BE2C (cell line): ENCODE measurements at regions not wholly inside any gene's neighbourhood (a gene's known extent, or its start where the extent isn't known, plus 50 kb on each side); places are given as distances from the start of the nearest gene placed in this dataset.

Experiments used
- DNase-seq: peaks from one replicate; pipeline ENCODE4 v3.0.0-alpha.2; 2020
- H3K27me3 ChIP-seq: fragments of 250-450 bp; sonication (Bioruptor Pico); 2 replicates; pipeline ENCODE4 v1.5.1; 2020; ENCODE audit warnings: mild to moderate bottlenecking
- H3K36me3 ChIP-seq: fragments of 250-450 bp; sonication (Bioruptor Pico); 2 replicates; pipeline ENCODE4 v1.5.1; 2020; ENCODE audit warnings: mild to moderate bottlenecking
- H3K4me1 ChIP-seq: fragments of 250-450 bp; sonication (Bioruptor Pico); 2 replicates; pipeline ENCODE4 v1.5.1; 2020
- H3K4me3 ChIP-seq: 2 replicates; pipeline ENCODE4 v1.5.1; 2011; ENCODE audit warnings: low read depth, low read length
- H3K9me3 ChIP-seq: fragments of 250-450 bp; sonication (Bioruptor Pico); 2 replicates; pipeline ENCODE4 v1.5.1; 2020
- TF ChIP-seq, protein P1 (sequence below): IDR thresholded peaks from 2 replicates; pipeline ENCODE4 v1.5.1; 2012; ENCODE audit warnings: mild to moderate bottlenecking, low read depth, low read length

DNA sequence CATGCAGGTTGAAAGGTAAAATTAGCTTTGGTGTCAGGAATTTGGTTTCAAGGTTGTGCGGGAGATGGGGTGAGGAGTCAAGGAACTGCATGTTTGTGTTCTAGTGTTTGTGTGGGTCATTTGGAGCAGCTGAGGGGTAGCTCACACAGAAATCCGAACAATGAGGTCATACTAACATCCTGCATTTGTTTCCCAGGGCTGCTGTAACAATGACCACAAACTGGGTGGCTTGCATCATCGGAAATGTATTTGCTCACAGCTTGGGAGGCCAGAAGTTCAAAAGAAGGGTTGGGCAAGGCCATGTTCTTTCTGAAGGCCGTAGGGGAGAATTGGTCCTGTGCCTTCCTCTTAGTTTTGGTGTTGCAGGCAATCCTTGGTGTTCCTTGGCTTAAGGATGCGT, 287.4 kb downstream of the HAPSTR1 start:
- H3K4me3 ChIP-seq, result no peak overlapping the region
- H3K36me3 ChIP-seq, result no peaks in the 10 kb centered on the region
- no peak for DNase-seq
- TF ChIP-seq, protein P1, sequence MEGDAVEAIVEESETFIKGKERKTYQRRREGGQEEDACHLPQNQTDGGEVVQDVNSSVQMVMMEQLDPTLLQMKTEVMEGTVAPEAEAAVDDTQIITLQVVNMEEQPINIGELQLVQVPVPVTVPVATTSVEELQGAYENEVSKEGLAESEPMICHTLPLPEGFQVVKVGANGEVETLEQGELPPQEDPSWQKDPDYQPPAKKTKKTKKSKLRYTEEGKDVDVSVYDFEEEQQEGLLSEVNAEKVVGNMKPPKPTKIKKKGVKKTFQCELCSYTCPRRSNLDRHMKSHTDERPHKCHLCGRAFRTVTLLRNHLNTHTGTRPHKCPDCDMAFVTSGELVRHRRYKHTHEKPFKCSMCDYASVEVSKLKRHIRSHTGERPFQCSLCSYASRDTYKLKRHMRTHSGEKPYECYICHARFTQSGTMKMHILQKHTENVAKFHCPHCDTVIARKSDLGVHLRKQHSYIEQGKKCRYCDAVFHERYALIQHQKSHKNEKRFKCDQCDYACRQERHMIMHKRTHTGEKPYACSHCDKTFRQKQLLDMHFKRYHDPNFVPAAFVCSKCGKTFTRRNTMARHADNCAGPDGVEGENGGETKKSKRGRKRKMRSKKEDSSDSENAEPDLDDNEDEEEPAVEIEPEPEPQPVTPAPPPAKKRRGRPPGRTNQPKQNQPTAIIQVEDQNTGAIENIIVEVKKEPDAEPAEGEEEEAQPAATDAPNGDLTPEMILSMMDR, result no peak
- no peaks in the 10 kb centered on the region for H3K4me1 ChIP-seq
- no peaks in the 10 kb centered on the region for H3K9me3 ChIP-seq
- H3K27me3 ChIP-seq, result no peaks in the 10 kb centered on the region

DNA sequence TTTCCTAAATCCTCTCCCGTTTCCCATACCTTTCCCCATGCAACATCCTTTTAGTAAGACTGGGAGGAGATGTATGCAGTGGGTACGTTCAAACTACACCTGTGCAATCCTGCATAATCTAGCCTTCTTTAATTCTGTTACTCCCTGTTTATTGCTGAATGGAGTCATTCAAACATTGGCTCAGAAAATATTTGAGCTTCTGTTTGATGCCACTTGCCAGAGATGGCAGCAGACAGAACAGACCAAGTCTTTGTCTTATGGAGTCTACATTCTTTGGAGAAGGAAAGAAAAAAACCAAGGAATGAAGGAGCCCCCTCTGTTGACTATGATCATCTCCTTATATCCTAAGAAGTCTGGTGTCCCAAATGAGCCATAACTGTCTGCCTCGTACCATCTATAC, 288.8 kb downstream of the HAPSTR1 start:
- H3K4me3 ChIP-seq, result no peak overlapping the region
- H3K36me3 ChIP-seq, result no peaks in the 10 kb centered on the region
- no peaks in the 10 kb centered on the region for H3K27me3 ChIP-seq
- H3K4me1 ChIP-seq, result no peaks in the 10 kb centered on the region
- no peak for DNase-seq
- no peaks in the 10 kb centered on the region for H3K9me3 ChIP-seq
- TF ChIP-seq, protein P1, result no peak

DNA sequence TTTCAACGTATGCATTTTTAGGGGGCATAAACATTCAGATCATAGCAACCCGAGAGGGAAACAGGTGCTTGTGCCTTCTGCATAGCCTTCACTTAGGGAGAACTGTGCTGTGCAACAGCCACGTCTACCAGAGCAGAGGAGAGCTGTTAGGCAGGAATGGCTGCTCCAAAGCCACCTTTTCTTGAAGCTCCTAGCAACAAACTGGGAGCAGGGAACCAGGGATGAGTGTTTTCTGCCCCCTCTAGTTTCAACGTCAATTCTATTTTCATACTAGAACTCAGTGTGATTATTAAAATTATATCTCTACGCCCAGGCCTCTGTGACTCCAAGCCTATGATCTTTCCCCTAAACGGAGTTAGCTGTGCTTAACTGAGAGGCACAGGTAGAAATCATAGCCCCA, 290.0 kb downstream of the HAPSTR1 start:
- TF ChIP-seq, protein P1, result no peak
- no peaks in the 10 kb centered on the region for H3K4me1 ChIP-seq
- no peaks in the 10 kb centered on the region for H3K36me3 ChIP-seq
- H3K9me3 ChIP-seq, result no peaks in the 10 kb centered on the region
- no peaks in the 10 kb centered on the region for H3K27me3 ChIP-seq
- H3K4me3 ChIP-seq, result no peak overlapping the region
- DNase-seq, result no peak

- TF ChIP-seq, protein P1, result no peak
- H3K4me1 ChIP-seq, result no peaks in the 10 kb centered on the region
- no peaks in the 10 kb centered on the region for H3K9me3 ChIP-seq
- H3K4me3 ChIP-seq, result no peak overlapping the region
- DNase-seq, result no peak
- no peaks in the 10 kb centered on the region for H3K27me3 ChIP-seq
- no peaks in the 10 kb centered on the region for H3K36me3 ChIP-seq
These were observed 290.5 kb downstream of the HAPSTR1 start for GRCh38 chr16:9381905-9382304.

GRCh38 chr16:9383281-9383680, 291.8 kb downstream of the HAPSTR1 start:
- Histone ChIP-seq H3K4me1 (no peaks in the 10 kb centered on the region), H3K27me3 (no peaks in the 10 kb centered on the region), H3K36me3 (no peaks in the 10 kb centered on the region), H3K9me3 (no peaks in the 10 kb centered on the region), H3K4me3 (no peak overlapping the region)
- TF ChIP-seq, protein P1, result no peak
- DNase-seq, result no peak

- Histone ChIP-seq H3K4me3 (no peak overlapping the region), H3K36me3 (no peaks in the 10 kb centered on the region), H3K9me3 (no peaks in the 10 kb centered on the region), H3K27me3 (no peaks in the 10 kb centered on the region), H3K4me1 (no peaks in the 10 kb centered on the region)
- no peak for DNase-seq
- TF ChIP-seq, protein P1, result no peak
These were observed 292.7 kb downstream of the HAPSTR1 start for GRCh38 chr16:9384141-9384540.
